RWPE1 (cell line): ENCODE measurements at regions not wholly inside any gene's neighbourhood (a gene's known extent, or its start where the extent isn't known, plus 50 kb on each side); places are given as distances from the start of the nearest gene placed in this dataset.

Experiments used
- CTCF ChIA-PET: fragments of 350-600 bp; sonication (Branson Sonifier 250); formaldehyde crosslinking; extraction: SDS; loops from one replicate; lab custom pipeline; 2021; lab: Yijun Ruan, JAX
- POLR2A ChIA-PET: fragments of 400-600 bp; formaldehyde crosslinking; extraction: SDS; loops from one replicate; lab custom pipeline; 2020; ENCODE audit warnings: antibody characterized with exemption; ENCODE audit not compliant: low non-redundant PET; lab: Yijun Ruan, JAX
- DNase-seq: peaks from one replicate; pipeline ENCODE4 v3.0.0; 2012; ENCODE audit warnings: low spot score
- H3K27ac ChIP-seq: fragments of 450-650 bp; 2 replicates; pipeline ENCODE4 v1.5.1; 2017
- TF ChIP-seq, protein P1 (sequence below): fragments of 450-650 bp; conservative IDR thresholded peaks from 2 replicates; pipeline ENCODE4 v1.5.1; 2017; ENCODE audit warnings: low read depth, mild to moderate bottlenecking

DNA sequence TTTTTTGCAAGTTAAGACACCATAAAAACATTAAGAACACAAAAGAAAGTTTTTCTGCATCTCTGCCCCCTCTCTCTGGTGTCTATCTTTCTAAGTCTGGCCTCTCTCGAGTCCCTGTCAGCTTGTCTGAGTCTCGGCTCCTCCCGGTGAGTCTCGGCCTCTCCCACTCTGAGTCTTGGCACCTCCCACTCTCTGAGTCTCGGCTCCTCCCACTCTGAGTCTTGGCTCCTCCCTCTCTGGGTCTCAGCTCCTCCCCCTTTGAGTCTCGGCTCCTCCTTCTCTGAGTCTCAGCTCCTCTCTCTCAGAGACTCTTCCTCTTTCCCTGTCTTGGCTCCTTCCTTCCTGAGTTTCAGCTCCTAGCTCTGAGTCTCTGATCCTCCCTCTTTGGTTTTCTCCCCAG, 72.5 kb upstream of the AMPD3 start:
- CTCF ChIA-PET: no interaction called here
- peak; percentile 35 for DNase-seq

DNA sequence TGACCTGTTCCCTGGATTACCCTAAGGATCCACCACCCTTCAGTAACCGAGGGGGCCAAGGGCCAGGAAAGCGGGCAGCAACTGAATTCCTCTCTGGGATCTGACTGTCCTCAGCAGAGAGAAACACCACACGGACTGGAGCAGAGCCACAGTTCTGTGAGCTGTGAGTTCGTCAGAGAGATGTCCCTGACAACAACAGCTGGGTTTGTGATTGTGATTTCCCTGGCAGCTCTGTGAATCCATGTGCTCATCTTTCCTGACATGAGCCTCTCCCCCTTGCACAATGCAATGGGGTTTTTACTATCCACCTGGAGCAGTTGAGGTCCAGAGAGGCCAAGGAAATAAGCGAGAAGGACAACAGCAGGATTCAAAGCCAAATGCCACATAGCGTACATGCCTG, 69.4 kb upstream of the AMPD3 start:
- H3K27ac ChIP-seq: no peak overlapping the region
- ChIA-PET POLR2A (no interaction called here), CTCF (no interaction called here)
- TF ChIP-seq, protein P1, sequence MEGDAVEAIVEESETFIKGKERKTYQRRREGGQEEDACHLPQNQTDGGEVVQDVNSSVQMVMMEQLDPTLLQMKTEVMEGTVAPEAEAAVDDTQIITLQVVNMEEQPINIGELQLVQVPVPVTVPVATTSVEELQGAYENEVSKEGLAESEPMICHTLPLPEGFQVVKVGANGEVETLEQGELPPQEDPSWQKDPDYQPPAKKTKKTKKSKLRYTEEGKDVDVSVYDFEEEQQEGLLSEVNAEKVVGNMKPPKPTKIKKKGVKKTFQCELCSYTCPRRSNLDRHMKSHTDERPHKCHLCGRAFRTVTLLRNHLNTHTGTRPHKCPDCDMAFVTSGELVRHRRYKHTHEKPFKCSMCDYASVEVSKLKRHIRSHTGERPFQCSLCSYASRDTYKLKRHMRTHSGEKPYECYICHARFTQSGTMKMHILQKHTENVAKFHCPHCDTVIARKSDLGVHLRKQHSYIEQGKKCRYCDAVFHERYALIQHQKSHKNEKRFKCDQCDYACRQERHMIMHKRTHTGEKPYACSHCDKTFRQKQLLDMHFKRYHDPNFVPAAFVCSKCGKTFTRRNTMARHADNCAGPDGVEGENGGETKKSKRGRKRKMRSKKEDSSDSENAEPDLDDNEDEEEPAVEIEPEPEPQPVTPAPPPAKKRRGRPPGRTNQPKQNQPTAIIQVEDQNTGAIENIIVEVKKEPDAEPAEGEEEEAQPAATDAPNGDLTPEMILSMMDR: no peak
- DNase-seq: no peak

More for the DNA sequence above, 72.5 kb upstream of the AMPD3 start:
- no peak overlapping the region for H3K27ac ChIP-seq
- POLR2A ChIA-PET: no interaction called here
- TF ChIP-seq, protein P1: no peak

DNA sequence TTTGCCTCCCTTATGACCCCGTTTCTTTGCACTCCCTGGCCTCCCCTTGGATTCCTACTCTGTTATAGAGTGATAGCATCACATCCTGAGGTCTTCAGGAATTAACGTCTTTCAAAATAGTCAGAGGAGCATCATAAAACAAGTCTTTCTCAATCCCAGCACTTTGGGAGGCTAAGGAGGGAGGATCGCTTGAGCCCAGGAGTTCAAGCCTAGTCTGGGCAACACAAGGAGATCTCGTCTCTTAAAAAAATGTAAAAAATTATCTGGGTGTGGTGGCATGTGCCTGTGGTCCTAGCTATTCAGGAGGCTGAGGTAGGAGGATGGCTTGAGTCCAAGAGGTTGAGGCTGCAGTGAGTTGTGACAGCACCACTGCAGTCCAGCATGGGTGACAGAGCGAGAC, 68.7 kb upstream of the AMPD3 start:
- ChIA-PET CTCF (no interaction called here), POLR2A (no interaction called here)
- TF ChIP-seq, protein P1: no peak
- no peak overlapping the region for H3K27ac ChIP-seq
- DNase-seq: no peak

DNA sequence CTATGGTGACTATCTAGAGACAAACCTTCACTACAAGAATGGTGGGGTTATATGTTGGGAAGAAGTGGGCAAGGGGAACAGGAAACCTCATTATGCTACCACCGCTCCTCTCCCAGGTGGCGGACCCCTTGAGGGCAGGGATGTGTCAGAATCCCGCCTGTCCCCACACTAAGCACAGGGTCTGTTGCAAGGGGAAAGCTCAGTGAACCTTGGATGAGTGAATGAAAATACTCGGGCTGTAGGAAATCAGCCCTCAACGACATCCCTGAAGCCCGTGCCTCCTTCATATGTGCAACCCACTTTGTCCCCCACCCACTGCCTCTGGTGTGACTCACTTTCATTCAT, 68.2 kb upstream of the AMPD3 start:
- POLR2A ChIA-PET: no interaction called here
- DNase-seq: no peak
- CTCF ChIA-PET: interaction anchor here (0.6 to 1.1 kb wide), 4 partner anchors 19 to 1422 kb away, joined by 3 to 4 read pairs (median 3); no protein-coding TSS in a partner anchor
- TF ChIP-seq, protein P1: no peak
- no peak overlapping the region for H3K27ac ChIP-seq

DNA sequence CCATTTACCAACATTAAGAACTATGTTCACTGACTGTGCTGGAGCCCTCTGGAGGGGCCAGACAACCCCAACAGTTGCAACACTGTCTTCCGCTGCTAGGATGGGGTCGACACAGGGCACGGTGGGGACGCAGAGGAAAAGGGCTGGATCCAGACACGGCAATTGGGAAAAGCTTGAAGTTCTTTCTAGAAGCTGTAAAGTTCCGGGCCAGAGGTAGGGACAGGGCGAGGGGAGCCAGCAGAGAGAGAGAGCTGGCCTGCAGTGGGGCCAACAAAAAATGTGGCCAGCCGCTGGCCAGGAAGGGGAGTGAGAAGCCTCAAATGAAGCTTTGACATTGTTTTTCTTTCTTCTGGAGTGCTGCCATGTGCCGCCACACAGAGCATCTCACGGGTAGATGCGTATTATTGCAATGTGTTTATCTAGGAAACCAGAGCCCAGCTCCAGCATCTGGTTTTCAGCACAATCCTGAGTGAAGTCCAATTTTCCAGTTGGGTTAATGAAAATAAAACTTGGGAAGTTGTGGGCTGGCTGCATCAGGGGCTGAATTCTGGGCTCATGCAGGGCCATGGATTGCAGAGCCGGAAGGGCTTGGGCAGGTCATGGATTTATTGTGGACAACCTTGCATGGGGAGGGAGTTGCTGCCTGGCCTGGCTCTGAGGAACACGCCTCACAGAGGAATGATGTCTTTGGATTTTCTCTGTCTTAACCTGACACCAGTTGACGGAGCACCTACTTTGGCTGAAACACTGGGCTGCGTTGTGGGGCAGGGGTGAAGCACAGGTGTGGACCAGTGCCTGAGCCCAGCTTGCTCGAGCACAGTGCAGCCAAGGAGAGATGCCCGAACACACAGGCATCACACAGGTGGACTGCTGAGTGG, 67.6 kb upstream of the AMPD3 start:
- CTCF ChIA-PET: interaction anchor here (0.6 to 1.1 kb wide), 4 partner anchors 18 to 1423 kb away, joined by 3 to 4 read pairs (median 3); no protein-coding TSS in a partner anchor
- POLR2A ChIA-PET: no interaction called here
- TF ChIP-seq, protein P1: no peak
- no peak for DNase-seq
- H3K27ac ChIP-seq: no peak overlapping the region

DNA sequence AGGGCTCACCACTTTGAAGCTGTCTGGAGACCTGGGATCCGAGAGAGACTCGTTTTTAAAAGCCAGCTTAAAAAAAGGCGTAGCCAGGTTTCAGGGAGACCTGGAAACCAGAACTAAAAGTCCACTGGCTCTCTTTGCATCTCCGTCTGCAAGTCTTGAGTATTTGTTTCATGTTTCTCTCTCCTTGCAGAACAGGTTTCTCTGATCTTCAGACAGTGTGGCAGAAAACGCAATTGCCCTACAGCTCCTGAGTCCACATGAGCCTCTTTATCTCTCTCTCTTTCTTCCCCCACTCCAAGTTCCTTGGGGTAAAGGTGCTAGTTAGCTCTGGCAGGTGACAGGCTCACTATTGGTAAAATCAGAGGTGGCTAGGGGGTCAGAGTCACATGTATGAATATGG, 67.0 kb upstream of the AMPD3 start:
- H3K27ac ChIP-seq: no peak overlapping the region
- ChIA-PET POLR2A (no interaction called here), CTCF (interaction anchor here (0.5 kb wide), 1 partner anchor 133 kb away, joined by 3 read pairs; no protein-coding TSS in a partner anchor)
- DNase-seq: no peak
- TF ChIP-seq, protein P1: no peak
